ENCODE measurements at regions not wholly inside any gene's neighbourhood (a gene's known extent, or its start where the extent isn't known, plus 50 kb on each side); places are given as distances from the start of the nearest gene placed in this dataset.

GRCh38 chr7:156420496-156420895 is 220.1 kb upstream of the RNF32 start:
- POLR2A ChIA-PET (ENCODE audit: unreplicated experiment), result no interaction called here
- intact Hi-C loops (cut with micrococcal nuclease) (no loop called here), in situ Hi-C loops (cut with MboI; ENCODE audit: low sequenced_read_pairs) (no loop called here), dilution Hi-C loops (cut with HindIII; ENCODE audit: low sequenced_read_pairs, unreplicated experiment) (no loop called here)
- Histone ChIP-seq H4K20me1 (ENCODE audit: insufficient read depth, low read length) (no peaks in the 10 kb centered on the region), H4K91ac (ENCODE audit: insufficient read depth, low read depth, low read length) (no peak overlapping the region), H3K9me3 (ENCODE audit: control insufficient read depth, insufficient read depth, low read length) (peaks cover 6% of the 10 kb centered on the region; the same call in 1 of the 2 replicates), H3K56ac (ENCODE audit: extremely low read depth, insufficient read depth, low read length) (no peak overlapping the region), H2AFZ (replicated peaks; ENCODE audit: low read length, poor library complexity) (no peak overlapping the region), H3K23ac (ENCODE audit: low read depth, low read length) (no peak overlapping the region), H3K9ac (ENCODE audit: low read depth, low read length) (no peak overlapping the region), H4K5ac (ENCODE audit: low read depth, low read length) (no peak overlapping the region), H3K36me3 (ENCODE audit: control insufficient read depth, insufficient read depth, low read length) (no peaks in the 10 kb centered on the region), H3K18ac (ENCODE audit: low read depth, low read length) (no peak overlapping the region), H3K27me3 (ENCODE audit: control insufficient read depth, insufficient read depth, low read length) (no peaks in the 10 kb centered on the region), H3K4ac (ENCODE audit: low read depth, low read length) (no peak overlapping the region), H3K4me3 (ENCODE audit: insufficient read depth, low read depth, low read length) (no peak overlapping the region), H2BK120ac (ENCODE audit: low read depth, low read length) (no peak overlapping the region), H3K79me1 (ENCODE audit: low read depth in 1 of 2, low read length in 2 of 2) (no peaks in the 10 kb centered on the region), H3K27ac (ENCODE audit: insufficient read depth, low read length) (no peak overlapping the region), H2AK9ac (replicated peaks; ENCODE audit: low read depth, low read length, poor library complexity) (no peak overlapping the region), H4K8ac (ENCODE audit: low read depth in 2 of 2, low read length in 2 of 2) (no peak overlapping the region), H2BK15ac (ENCODE audit: low read depth, low read length) (no peak overlapping the region), H3K4me1 (ENCODE audit: control insufficient read depth, insufficient read depth, low read length) (no peaks in the 10 kb centered on the region), H2AK5ac (ENCODE audit: low read depth, low read length) (no peak overlapping the region), H3K9me1 (ENCODE audit: insufficient read depth, low read length) (no peaks in the 10 kb centered on the region), H3K14ac (replicated peaks; ENCODE audit: low read depth, low read length) (no peak overlapping the region), H3K4me2 (ENCODE audit: low read depth, low read length) (no peak overlapping the region), H2BK5ac (ENCODE audit: low read depth, low read length, poor library complexity, severe bottlenecking) (no peak overlapping the region), H2BK20ac (ENCODE audit: low read depth, low read length) (no peak overlapping the region)
- WGBS, 2 experiments (ENCODE audit: extremely low coverage in 2 of 2, insufficient read length in 1 of 2), result no CpG with 5 or more reads among the region's 1 CpG
- CTCF ChIA-PET, result no interaction called here
- DNase-seq (no peak), ATAC-seq (ENCODE audit: low read depth) (no peak)
- no TSS peak for BruUV-seq (replicated peaks)
- TF ChIP-seq RAD21 (IDR thresholded peaks at IDR 0.05; ENCODE audit: low read length), result no peak
- TF ChIP-seq POLR2A (IDR thresholded peaks at IDR 0.05; ENCODE audit: low read depth, low read length), result no peak
- TF ChIP-seq MXI1 (IDR thresholded peaks at IDR 0.05; ENCODE audit: borderline replicate concordance, low read depth, low read length), result no peak
- no peak for TF ChIP-seq CEBPB (IDR thresholded peaks at IDR 0.05; ENCODE audit: low read depth, low read length)
- TF ChIP-seq USF2 (IDR thresholded peaks at IDR 0.05; ENCODE audit: low read depth, low read length), result no peak
- no peak for TF ChIP-seq SMC3 (IDR thresholded peaks at IDR 0.05; ENCODE audit: low read depth, low read length)
- TF ChIP-seq CHD1 (IDR thresholded peaks at IDR 0.05; ENCODE audit: low read depth, low read length), result no peak
- no peak for TF ChIP-seq MAFK (IDR thresholded peaks at IDR 0.05; ENCODE audit: low read depth, low read length)
- TF ChIP-seq FOS (IDR thresholded peaks at IDR 0.05; ENCODE audit: low read depth, low read length), result no peak
- TF ChIP-seq MAZ (IDR thresholded peaks at IDR 0.05; ENCODE audit: borderline replicate concordance, low read depth, low read length), result no peak
- no peak for TF ChIP-seq CTCF (conservative IDR thresholded peaks at IDR 0.05; ENCODE audit: low read depth, low read length)
- TF ChIP-seq RCOR1 (IDR thresholded peaks at IDR 0.05; ENCODE audit: insufficient replicate concordance, low read length), result no peak
- TF ChIP-seq BHLHE40 (IDR thresholded peaks at IDR 0.05; ENCODE audit: low read depth, low read length), result no peak
- no peak for TF ChIP-seq NFE2L2 (IDR thresholded peaks at IDR 0.05; ENCODE audit: low read depth, low read length)
- TF ChIP-seq ELK1 (IDR thresholded peaks at IDR 0.05; ENCODE audit: borderline replicate concordance, low read depth, low read length), result no peak
- no peak for TF ChIP-seq RFX5 (IDR thresholded peaks at IDR 0.05; ENCODE audit: low read depth, low read length)
